HG03060 (cell line): ENCODE measurements at regions not wholly inside any gene's neighbourhood (a gene's known extent, or its start where the extent isn't known, plus 50 kb on each side); places are given as distances from the start of the nearest gene placed in this dataset.
"Not testable (repeated sequence)": the region's sequence is repeated elsewhere in the genome, so short reads cannot be mapped to it uniquely, and the experiment has no call there.

ENCODE experiments used
- ATAC-seq: cut with Tn5 transposase; IDR thresholded peaks from one replicate; pipeline ENCODE4 v1.9.1; 2021; ENCODE audit warnings: low read depth, moderate number of reproducible peaks; ENCODE audit not compliant: unreplicated experiment

- no peak for ATAC-seq
These were observed 120.3 kb upstream of the LGSN start for GRCh38 chr6:63440057-63440456.

DNA sequence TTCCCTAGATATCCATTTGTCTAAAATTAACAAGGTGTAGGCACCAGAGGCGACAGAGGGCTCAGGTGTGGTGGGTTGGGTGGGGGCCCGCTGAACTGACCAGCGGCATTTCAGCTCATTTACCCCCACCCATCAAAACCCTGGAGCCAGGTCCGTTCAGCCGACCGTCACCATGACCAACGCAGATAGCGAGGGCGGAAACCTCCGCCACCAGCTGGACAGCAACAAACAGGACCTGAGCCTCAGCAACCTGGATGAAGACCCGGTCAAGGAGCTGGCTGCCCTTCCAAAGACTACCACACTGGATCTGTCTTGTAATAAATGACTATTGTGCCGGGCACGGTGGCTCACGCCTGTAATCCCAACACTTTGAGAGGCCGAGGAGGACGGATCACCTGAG, 120.8 kb upstream of the LGSN start:
- ATAC-seq: no peak

DNA sequence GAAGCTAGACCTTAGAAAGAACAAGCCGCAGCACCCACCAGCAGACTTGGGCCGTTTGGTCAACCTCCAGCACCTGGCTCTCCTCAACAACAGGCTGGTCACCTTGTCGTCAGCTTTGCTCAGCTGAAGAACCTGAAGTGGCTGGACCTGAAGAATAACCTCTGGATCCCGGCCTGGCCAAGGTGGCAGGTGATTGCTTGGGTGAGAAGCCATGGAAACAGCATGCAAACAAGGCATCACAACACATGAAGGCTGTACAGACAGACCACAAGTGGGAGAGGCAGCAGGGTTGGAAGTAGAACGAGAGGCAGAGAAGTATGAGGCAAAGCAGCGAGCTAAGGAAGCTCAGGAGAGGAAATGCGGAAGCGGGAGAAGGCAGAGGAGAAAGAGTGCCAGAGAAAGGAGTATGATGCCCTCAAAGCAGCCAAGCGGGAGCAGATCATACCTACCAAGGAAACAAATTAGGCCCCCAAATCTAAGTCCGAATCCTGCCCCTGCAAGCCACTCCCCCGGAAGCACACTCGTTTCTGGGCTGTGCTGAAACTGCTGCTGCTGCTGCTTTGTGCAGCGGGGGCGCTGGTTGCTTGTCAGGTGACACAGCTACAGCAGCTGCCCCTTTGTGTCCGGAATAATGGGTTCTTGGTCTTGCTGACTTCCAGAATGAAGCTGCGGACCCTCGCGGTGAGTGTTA, 121.6 kb upstream of the LGSN start:
- ATAC-seq: no peak

DNA sequence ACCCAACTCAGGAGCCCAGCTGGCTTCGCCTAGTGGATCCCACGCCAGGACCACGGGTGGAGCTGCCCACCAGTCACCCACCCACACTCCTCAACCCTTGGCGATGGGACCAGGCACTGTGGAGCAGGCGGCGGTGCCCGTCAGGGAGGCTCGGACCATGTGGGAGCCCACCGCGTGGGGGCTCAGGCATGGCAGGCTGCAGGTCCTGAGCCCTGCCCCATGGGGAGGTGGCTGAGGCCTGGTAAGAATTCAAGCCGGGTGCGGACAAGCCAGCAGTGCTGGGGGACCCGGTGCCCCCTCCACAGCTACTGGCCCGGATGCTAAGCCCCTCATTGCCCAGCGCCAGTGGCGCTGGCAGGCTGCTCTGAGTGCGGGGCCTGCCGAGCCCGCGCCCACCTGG, 123.1 kb upstream of the LGSN start:
- no peak for ATAC-seq

- ATAC-seq: no peak
These were observed 125.0 kb upstream of the LGSN start for GRCh38 chr6:63444768-63445167.

- ATAC-seq: no peak
These were observed 125.9 kb upstream of the LOC128125822 start for GRCh38 chr6:63446405-63446804.

- ATAC-seq: no peak
These were observed 125.1 kb upstream of the LOC128125822 start for GRCh38 chr6:63447134-63447533.

DNA sequence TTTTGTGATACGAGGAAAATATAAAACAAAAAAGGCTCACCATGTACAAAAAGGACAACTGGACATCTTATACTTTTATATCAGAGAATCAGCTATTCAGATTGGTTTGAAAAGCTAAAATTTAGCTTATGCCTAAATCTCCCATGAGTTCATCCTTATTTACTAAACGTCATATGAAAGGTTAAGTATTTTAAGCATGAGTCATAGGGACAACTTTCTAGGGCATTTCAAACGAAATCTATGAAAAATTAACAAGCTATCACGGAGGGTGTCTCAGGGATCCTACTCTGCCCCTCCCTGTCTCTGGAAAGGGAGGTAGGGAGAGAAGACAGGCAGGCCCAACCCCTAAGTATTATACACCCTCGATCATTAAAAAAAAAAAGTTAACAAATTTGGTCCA, 124.1 kb upstream of the LOC128125822 start:
- no peak for ATAC-seq

DNA sequence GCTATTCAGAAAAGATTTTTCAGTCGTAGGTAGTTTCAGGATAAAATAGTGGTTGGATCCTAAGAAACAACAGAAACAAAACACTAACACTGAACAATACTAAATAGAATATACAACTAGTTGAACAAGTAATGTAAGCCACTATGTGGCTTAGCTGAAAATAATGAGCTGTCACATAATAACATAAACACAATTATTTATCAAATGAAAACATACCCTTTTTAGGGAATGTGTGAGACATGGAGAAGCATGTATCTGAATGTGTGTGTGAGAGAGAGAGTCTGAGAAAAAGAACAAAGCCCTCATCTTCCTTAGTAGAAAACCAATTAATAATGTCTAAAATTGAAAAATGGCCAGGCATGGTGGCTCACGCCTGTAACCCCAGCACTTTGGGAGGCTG, 122.6 kb upstream of the LOC128125822 start:
- ATAC-seq: no peak

- no peak for ATAC-seq
These were observed 121.0 kb upstream of the LOC128125822 start for GRCh38 chr6:63451238-63451637.

DNA sequence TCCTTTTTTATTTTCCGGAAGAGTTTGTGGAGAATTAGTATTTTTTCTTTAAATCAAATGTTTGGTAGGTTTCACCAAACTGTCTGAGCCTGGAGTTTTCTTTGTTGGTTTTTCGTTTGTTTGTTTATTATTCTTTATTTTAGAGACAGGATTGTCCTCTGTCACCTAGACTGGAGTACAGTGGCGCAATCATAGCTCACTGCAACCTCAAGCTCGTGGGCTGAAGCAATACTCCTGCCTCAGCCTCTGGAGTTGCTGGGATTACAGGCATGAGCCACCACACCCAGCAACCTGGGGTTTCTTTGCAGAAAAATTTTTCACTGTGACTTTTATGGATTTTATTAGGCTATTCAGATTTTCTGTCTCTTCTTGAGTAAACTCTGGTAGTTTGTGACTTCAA, 120.2 kb upstream of the LOC128125822 start:
- ATAC-seq: no peak

DNA sequence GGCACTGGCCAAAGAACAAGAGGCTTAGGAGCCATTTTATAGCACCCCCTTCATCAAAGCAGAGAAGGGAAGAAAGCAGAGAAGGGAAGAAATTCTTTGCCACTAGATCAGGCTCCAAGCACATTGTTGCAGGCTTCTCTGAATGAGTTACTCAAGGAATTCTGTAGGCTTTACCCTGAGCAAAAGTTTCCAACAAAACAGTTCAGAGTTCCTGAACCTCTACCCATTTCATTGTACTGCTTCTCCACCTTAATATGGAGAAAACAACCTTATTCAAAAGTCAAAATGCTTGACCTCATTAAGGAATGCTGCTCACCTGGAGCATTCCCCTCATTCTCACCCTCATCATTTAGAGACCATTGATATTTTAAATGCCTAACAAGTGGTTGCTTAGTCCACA, 115.5 kb upstream of the LOC128125822 start:
- no peak for ATAC-seq

DNA sequence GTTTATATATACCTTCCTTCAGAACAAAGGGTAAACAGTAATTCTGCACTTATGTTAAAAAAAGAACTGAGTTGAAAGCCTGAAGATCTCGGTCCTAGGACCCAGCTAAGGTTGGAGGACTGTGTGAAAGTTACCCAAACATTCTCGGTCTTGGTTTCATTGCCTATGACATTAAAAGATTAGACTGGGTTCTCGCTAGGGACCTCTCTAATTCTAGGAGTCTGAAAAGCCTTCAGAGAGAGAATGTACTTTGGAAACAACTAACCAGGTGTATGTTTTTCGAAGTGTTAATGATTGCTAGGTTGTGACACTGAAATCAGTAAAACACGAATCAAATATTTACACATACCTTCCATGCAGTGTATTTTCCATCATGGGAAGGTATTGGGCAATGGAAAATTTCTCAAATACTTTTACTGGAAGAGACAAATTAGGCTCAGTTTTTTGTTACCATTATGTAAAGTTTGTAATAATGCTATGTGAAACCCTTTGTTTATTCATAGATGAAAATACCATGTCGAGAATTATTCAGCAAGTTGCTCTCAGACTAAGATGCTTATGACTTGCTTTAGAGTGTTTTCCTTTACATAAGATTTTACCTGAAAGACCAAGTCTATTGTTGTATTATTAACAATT, 113.7 kb upstream of the LOC128125822 start:
- ATAC-seq: no peak

GRCh38 chr6:63459814-63460213, 112.5 kb upstream of the LOC128125822 start:
- no peak for ATAC-seq

GRCh38 chr6:63460971-63461370, 111.3 kb upstream of the LOC128125822 start:
- ATAC-seq: no peak

DNA sequence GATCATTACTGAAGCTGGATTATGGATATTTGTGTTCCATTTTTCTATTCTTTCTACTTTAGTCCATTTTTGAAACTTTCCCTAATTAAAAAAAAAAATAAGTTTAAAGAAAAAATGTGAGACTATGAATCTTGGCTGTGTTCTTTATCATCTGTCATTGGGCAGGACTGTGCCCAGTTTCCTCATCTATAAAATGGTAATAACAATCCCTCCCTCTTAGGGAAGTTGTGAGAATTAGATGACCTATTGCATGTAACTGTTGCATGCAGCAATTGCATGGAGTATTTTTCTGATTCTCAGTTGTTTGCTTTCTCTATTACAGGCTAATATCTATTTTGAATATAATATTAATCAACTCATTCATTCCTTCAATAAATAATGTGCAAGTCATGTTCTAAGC, 108.2 kb upstream of the LOC128125822 start:
- ATAC-seq: no peak

DNA sequence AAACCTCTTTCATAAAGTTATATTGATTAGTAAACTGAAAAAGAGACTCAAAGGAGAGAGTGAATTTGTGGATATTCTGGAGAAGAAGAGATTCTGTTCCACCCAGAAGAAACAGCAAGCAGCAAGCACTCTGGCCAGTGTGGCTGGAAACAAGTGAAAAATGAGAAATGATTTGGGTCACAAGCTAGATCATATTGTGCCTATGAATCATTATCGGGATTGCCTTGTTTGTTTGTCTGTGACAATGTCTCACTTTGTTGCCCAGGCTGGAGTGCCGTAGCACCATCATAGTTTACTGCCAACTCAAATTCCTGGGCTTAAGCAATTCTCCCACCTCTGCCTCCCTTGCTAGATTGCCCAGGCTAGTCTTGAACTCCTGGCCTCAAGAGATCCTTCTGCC, 106.5 kb upstream of the LOC128125822 start:
- ATAC-seq: no peak

- ATAC-seq: no peak
These were observed 106.0 kb upstream of the LOC128125822 start for GRCh38 chr6:63466242-63466733.

GRCh38 chr6:63467247-63467954, 104.9 kb upstream of the LOC128125822 start:
- no peak for ATAC-seq

GRCh38 chr6:63471145-63471544, 101.1 kb upstream of the LOC128125822 start:
- not testable (repeated sequence) for ATAC-seq

GRCh38 chr6:63471654-63472053, 100.6 kb upstream of the LOC128125822 start:
- no peak for ATAC-seq

- ATAC-seq: no peak
These were observed 96.6 kb upstream of the LOC128125822 start for GRCh38 chr6:63475707-63476106.
